Left lobe of liver (tissue), 2 donors: ENCODE measurements at regions not wholly inside any gene's neighbourhood (a gene's known extent, or its start where the extent isn't known, plus 50 kb on each side); places are given as distances from the start of the nearest gene placed in this dataset.
"Not testable (repeated sequence)": the region's sequence is repeated elsewhere in the genome, so short reads cannot be mapped to it uniquely, and the experiment has no call there.

Experiments
- ATAC-seq: fragments of 200-7000 bp; cut with Tn5 transposase; one replicate; pipeline ENCODE4 v1.9.1; 2020; ENCODE audit warnings: mild to moderate bottlenecking, moderate library complexity
- DNase-seq: peaks from one replicate; pipeline ENCODE4 v3.0.0-alpha.2; 2020; ENCODE audit warnings: low spot score
- donor health status: DM: no; HTN: no; CAD: no; lungs with moderate emphysema.
- donor health status: DM: no; HTN: yes; CAD: no.

- no peak for ATAC-seq
- DNase-seq = no peak
Measured at GRCh38 chr10:47164800-47165128, 135.2 kb upstream of the GDF10 start.

GRCh38 chr10:47165168-47165710, 134.8 kb upstream of the GDF10 start:
- ATAC-seq = peak; percentile 30

GRCh38 chr10:47165711-47166404, 134.1 kb upstream of the GDF10 start:
- DNase-seq (no peak), ATAC-seq (peak; percentile 68)

More at GRCh38 chr10:47165168-47165710, 134.8 kb upstream of the GDF10 start:
- no peak for DNase-seq

GRCh38 chr10:47166405-47166777, 133.6 kb upstream of the GDF10 start:
- no peak for DNase-seq
- no peak for ATAC-seq

- DNase-seq = not testable (repeated sequence)
- peak; percentile 57 for ATAC-seq
Measured at GRCh38 chr10:47166808-47167581, 133.0 kb upstream of the GDF10 start.

- DNase-seq (no peak), ATAC-seq (no peak)
Measured at GRCh38 chr10:47167591-47167990, 132.4 kb upstream of the GDF10 start.

GRCh38 chr10:47169581-47169980, 130.4 kb upstream of the GDF10 start:
- DNase-seq = no peak
- ATAC-seq = no peak

- no peak for ATAC-seq
- DNase-seq = no peak
Measured at GRCh38 chr10:47173929-47174442, 126.0 kb upstream of the GDF10 start.

GRCh38 chr10:47175181-47176123, 124.5 kb upstream of the GDF10 start:
- ATAC-seq = no peak

GRCh38 chr10:47176206-47176902, 123.6 kb upstream of the GDF10 start:
- ATAC-seq (no peak), DNase-seq (no peak)

More at GRCh38 chr10:47175181-47176123, 124.5 kb upstream of the GDF10 start:
- no peak for DNase-seq

GRCh38 chr10:47176903-47177868, 122.8 kb upstream of the GDF10 start:
- ATAC-seq (no peak), DNase-seq (no peak)

GRCh38 chr10:47178537-47179290, 121.3 kb upstream of the GDF10 start:
- ATAC-seq (no peak), DNase-seq (no peak)

GRCh38 chr10:47179291-47179647, 120.7 kb upstream of the GDF10 start:
- DNase-seq (no peak), ATAC-seq (peak; percentile 33)

- no peak for DNase-seq
- peak; percentile 18 for ATAC-seq
Measured at GRCh38 chr10:47181052-47181849, 118.7 kb upstream of the GDF10 start.

GRCh38 chr10:47182934-47183703, 116.9 kb upstream of the GDF10 start:
- ATAC-seq (peak; percentile 53), DNase-seq (no peak)

- DNase-seq = no peak
- ATAC-seq = no peak
Measured at GRCh38 chr10:47183704-47184041, 116.3 kb upstream of the GDF10 start.

GRCh38 chr10:47184273-47184672, 115.7 kb upstream of the GDF10 start:
- no peak for DNase-seq
- no peak for ATAC-seq
